CD4-positive, alpha-beta T cell treated with Interleukin-15 for 4 hours (primary cell): ENCODE measurements at regions not wholly inside any gene's neighbourhood (a gene's known extent, or its start where the extent isn't known, plus 50 kb on each side); places are given as distances from the start of the nearest gene placed in this dataset.
"Not testable (repeated sequence)": the region's sequence is repeated elsewhere in the genome, so short reads cannot be mapped to it uniquely, and the experiment has no call there.

Source experiments
- DNase-seq: peaks from one replicate; pipeline ENCODE4 v3.0.0-alpha.2; 2020; ENCODE audit warnings: low spot score

DNA sequence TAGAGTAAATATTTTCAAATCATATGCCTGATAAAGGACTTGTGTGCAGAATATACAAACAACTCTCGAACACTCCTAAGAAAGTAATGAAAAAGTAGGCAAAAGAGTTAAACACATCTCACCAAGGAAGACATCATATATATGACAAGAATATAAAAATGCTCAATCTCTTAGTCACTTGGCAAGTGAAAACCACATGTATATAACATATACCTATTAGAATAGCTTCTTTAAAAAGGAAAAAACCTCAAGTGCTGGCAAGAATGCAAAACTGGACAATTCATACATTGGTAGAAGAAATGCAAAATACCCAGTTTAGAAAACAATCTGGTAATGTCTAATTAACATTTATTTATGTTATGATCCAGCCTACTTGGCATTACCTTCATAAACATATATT is 146.6 kb upstream of the DGKB start:
- no peak for DNase-seq

DNA sequence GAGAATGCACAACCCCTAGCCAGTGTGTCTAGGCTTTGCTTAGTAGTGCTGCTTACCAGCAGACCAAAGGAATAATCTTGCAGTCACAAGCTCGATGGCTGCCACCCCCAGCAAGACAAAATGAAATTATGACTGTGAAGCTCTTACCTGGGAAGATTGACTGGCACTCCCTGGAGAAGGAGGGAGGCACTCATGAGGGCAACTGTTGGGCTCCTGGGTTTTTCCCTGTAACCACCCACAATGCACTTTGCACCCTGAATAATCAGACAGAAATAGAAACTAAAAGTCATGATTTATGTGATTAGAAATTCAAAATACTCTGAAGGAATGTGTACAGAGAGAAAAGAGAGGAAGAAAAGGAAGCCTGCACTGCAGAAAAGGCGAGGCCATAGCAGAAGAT is 144.3 kb upstream of the DGKB start:
- DNase-seq: no peak

DNA sequence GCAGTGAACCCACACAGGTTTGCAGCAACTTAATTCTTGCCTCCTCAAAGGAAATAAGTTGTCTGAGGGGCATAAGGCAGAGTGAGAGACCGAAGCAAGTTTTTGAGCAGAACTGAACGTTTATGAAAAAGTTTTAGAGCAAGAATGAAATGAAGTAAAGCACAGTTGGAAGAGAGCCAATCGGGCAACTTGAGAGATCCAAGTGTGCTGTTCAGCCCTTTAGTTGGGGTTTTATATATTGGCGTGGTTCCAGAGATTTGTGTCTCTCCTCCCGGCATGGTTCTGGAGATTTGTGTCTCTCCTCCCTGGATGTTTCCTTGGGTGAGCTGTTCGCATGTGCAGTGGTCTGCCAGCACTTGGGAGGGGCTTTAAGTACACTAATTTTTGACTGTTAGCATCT is 141.4 kb upstream of the DGKB start:
- DNase-seq: no peak

DNA sequence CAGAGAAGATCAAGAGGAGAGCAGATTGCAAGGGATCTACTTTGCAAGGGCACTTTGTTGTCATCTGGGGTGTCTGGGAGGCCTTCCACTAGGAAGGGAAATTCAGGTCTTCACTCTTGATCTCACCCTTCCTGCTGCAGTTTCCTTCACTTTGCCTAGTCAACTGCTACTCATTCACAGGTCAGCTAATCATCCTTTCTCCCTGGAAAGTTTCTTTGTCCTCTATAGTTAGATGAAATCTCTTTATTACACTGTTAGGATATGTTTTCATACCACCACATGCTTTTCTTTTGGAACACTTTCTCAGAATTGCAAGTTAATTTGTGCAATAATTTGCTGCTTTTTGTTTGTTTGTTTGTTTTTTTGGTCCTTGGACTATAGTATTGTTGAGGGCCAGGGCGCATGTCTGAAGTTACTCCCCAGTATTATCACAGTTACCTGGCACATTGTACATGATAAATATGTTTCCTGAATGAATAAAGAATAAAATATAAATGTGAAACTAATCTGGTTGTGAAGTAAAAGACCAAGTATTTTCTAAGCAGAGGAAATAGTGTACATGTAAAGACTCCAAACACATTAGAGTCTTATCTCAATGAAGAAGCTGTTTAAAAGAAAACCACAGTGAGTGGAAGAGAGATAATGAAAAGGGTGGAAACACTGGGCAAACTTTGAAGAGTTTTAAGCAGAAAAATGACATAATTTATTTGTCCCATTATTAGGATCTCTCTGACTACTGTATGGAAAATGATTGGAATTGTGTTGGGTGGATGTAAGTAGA is 139.9 kb upstream of the DGKB start:
- no peak for DNase-seq

DNA sequence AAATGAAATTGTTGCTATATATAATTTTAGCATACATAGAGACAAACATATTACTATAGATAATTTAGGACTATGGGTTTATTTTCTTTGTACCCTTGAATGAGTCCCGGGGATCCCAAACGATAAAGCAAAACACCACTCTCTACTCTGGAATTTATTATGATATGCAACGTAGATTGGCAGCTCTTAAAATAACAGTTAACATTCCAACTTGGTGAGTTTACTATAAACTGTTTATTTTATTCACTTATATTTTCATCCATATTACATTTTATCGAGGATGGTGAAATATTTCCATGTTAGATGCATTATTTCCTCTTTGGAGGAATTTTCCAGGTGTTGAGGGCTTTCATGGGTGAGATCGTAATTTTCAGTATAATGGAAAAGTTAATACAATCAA is 138.7 kb upstream of the DGKB start:
- DNase-seq: no peak

DNA sequence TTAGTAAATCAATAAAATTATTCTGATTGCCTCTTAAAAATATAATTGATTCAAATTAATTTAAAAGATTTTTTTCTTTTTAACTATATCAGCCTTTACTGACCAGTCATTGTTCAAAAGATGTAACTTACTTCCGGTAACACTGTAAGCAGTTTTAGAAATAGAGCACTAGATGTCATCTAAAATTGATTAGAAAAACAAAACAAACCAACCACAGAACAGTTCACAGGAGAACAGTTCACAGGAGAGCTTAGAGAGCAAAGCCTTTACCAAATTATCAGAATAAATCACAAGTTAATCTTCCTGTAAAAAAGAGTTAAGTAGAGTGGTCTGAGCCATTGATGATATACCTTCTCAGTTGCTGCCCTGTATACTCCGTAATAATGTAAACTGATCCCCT is 133.3 kb upstream of the DGKB start:
- no peak for DNase-seq

DNA sequence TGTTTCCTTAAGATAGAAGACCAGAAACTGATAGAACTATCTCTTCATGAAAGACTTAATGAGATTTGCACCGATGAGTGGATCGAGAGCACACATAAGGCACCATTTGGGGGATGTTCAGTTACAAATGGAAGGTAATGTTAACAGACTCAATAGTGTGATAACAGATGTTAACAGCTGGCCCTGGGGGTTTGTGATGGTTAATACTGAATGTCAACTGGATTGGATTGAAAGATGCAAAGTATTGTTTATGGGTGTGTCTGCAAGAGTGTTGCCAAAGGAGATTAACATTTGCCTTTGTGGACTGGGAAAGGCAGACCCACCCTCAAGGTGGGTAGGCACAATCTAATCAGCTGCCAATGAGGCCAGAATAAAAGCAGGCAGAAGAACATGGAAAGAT is 130.5 kb upstream of the DGKB start:
- no peak for DNase-seq

DNA sequence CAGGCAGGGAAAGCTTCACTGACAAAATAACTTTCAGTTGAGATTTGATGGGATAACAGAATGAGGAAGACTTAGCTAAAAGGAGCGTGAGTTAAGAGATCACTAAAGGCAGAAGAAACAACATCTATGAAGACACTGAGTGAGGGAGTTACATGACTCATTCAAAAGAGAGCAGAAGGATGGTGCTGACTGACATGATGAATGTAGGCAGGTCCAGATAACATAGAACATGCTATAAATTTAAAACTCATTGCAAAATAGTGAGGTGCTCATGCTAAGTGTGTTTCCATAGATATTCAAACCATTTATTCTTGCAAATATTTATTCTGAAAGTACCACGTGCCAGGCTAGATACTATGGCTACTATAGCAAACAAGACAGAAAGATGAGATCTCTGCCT is 116.4 kb upstream of the DGKB start:
- no peak for DNase-seq

DNA sequence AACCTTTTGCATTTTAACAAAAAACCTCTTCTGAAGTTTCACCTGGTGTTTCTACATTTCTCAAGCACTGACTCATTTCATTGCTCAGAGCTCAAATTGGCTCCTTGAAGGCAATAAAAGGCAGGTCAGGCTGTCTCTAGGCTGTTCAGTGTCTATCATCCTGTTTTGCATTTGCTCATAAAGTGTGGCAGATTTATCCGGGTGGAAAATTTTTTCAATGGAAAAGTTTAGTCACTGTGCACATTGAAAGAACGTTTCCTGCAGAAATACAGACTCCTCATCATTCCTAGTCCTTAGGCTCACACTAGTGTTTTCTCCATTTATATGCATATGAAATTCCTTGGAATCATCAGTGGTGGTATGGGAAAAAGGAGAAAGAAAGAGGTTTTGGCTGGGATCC is 114.2 kb upstream of the DGKB start:
- DNase-seq: no peak

DNA sequence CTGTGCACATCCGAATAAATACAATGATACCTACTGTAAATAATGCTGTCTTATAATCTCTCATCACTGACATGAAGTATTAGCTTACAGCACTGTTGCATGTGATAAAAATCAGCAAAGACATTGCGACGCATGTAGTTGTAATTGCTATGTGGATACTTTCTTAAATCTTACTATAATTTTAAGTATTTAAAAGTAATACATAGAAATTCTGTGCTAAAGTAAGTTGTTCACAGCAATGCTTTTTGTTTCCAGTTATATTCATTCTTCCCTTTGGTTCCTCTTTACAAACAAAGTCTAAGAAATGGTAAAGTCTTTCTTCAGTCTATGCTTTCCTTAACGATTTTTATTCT is 113.7 kb upstream of the DGKB start:
- no peak for DNase-seq

DNA sequence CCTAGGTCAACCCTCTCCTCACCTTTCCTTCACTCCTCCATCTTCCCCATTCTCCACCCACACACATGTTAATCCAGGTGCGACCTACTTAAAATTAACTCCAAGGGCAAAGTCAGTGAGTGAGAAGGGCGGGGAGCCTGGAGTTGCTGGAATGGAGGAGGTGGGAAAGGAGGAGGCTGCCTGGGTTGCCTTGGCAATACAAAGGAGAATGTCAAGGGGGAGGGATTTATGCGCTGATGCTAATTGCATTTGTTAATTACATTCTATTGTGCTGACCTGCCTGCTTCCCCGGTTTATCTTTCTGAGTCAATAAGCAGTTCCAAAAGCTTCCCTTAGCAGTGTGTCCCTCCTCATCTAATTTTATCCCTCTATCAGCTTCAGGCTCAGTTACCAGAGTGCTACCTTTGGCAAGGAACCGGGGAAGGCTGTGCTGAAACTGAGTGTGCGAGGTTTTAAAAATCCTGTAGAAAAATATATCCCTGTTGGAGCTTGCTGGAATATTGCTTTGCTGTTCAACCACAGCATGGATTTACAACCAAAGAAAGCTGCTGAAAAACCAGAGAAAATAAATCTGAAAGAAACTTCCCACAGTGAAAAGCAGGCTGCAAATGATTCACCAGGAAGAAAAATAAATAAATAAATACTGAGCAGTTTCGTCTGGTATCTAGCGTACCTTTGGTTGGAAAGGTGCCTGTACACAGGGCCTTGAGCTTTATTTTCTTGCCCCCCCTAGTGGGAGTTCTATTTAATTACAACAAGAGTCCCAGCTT is 113.2 kb upstream of the DGKB start:
- peak; percentile 21 for DNase-seq

DNA sequence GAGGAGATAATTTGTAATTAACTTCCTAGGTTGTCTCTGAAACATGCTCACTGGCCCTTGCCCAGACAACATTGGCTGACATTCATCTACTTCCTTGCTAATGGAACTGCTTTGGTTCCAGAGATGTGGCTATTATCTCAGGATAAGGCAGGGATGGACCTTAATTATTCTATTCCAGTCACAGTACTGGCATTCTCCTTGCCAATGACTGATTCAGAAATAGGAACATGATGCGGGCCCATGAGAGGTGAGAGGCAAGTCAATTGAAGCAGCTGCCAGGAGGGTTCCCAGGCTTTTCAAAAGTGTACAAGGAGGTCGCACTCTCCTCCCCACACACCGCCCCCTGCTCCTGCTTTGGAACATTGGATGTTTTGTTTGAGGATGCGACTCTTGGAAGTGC is 109.6 kb upstream of the DGKB start:
- no peak for DNase-seq

DNA sequence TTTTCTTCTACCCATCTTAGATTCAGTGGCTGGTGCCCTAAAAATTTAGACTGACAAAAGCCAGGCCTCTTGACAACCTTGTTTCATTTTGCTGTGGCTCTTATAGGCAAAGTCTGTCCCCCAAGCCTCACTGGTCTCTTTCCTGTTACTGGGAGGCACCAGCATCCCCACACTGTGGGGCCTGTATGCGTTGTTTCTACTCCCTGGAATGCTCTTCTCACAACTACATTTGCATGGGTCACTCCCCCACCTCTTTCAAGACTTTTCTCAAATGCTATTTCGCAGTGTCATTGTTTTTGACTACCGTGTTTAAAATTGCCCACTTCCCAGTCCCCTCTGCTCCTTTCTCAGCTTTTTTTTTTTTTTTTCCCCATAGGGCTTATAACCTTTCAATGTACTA is 108.7 kb upstream of the DGKB start:
- no peak for DNase-seq

DNA sequence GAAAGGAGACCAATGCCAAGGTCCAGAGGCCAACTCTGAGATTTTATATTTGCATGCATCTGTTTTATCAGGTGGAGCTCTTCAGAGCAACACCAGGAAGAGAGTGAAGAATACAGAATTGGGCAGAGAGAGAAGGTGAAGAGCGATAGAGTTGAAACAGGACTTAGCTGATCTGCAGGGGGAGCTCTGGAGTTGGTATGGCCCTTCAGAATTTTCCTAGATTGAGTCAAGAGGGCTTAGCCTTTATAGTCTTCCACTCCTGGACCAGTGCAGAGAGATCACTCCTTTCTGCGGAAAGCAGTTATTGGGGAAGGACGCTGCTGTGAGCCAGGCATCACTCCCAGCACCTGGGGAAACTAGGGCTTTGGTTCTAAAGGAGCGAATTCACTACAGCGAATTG is 105.0 kb upstream of the DGKB start:
- DNase-seq: no peak

DNA sequence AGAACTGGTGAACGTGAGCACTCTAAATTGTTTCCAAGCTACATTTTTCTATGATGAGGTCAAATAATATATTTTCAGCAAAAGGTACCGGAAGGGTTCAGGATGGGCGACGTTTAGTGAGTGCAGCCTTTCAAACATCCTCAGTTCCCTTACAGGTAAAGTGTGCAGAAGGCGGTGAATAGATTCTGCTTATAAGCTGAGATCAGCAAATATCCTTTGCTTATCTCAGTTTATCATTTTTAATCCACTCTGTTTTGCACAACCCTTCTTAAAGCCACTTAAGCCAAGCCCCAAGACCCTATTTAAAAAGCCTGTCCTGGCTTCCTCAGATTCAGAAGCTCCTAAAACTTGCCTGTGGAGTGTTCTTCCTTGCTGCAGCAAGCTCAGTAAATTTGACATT is 103.1 kb upstream of the DGKB start:
- DNase-seq: no peak

DNA sequence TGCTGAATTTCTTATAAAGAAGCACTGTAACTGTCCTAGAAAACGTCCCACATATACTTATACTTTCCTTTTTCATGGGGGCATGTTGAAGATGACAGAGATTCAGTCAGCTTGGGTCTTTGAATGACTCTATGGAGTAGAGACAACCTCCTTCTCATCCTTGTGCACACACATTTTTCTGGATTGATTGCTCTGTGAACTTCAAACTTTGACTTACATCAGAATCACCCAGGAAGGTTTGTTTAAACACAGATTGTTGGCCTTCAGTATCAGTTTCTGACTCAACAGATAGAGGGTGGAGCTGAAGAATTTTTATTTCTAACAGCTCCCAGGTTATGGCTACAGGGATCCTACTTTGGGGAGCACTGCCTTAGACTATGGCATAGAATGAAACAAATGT is 97.6 kb upstream of the DGKB start:
- DNase-seq: no peak

DNA sequence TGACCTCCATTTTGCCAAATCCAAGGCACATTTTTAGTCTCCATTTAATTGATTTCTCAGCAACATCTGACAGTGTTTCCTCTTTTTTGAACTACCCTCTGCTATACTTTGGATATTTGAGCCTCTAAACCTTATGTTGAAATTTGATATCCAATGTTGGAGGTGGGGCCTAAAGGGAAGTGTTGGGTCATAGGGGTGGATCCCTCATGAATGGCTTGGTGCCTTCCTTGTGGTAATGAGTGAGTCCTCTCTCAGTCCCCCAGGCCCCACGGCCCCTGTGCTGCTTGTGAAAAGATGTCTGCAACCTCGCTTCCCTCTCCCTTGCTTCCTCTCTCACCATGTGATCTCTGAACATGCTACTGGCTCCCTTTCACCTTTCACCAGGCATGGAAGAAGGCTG is 96.8 kb upstream of the DGKB start:
- no peak for DNase-seq

DNA sequence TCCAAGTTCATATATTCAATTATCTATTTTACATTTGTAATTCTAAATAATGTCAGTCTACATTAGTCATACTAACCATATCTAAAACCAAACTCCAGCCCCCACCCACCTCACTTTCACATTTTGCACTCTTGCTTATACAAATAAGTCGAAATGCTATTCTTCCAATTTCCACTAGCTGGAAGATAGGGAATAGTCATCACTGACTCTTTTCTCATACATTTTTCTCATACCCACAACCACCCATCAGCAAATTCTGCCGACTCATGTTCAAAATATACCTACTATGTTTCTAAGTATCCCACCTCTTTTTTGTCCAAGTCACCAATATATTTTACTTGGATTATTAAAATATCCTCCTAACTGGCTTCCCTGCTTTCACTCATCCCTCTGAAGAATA is 93.2 kb upstream of the DGKB start:
- DNase-seq: no peak

DNA sequence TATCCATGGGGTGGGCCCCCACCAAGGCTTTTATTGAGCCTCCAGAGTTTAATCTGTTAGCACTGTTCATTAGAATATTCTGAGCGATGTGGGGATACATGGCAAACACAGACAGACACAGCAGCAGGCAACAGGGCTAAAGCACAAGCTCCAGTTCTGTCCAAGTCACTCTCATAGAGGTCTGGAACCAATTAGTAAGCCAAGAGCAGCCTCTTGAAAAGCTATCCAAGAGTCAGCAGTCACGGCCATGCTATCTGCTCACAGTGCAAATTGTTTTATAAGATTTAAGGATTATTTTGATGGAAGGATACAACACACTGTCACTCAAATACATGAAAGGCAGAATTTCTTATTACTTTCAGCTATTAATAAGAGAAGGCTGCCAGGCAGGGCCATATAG is 86.4 kb upstream of the DGKB start:
- DNase-seq: no peak

DNA sequence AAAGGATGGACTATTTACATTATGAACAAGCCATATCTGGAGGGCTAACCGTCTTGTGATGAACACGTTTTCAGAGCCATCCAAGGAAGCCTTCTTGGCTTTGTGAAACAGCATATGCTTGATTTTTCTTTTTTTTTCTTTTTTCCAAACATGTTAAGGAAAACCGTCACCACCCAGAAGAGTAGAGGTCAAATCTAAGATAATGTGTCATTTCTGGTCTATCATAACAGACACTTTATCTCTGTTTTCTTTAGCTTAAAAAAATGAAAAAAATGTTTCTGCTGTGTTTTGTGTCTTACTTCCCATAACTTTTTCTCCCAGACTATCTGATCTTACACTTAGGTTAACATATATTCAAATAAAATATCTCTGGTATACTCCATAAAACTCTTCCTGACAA is 76.1 kb upstream of the DGKB start:
- DNase-seq: no peak

DNA sequence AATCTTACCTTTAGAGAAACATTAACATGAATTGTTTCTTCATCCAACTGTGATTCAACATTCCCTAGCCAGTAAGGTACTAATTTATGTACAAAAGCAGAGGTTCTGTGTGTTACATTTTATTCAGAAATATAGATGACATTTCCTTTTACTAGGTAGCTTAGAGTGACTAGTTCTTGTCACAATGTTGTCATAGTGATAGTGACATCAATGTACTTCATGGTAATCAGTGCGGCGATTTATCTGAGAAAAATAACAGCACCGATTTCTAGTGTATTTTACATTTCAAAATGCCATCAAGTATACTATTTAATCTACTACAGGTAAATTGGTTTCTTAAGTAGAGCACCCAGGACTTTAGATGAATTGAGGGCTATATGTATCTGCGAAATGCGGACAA is 72.1 kb upstream of the DGKB start:
- no peak for DNase-seq

DNA sequence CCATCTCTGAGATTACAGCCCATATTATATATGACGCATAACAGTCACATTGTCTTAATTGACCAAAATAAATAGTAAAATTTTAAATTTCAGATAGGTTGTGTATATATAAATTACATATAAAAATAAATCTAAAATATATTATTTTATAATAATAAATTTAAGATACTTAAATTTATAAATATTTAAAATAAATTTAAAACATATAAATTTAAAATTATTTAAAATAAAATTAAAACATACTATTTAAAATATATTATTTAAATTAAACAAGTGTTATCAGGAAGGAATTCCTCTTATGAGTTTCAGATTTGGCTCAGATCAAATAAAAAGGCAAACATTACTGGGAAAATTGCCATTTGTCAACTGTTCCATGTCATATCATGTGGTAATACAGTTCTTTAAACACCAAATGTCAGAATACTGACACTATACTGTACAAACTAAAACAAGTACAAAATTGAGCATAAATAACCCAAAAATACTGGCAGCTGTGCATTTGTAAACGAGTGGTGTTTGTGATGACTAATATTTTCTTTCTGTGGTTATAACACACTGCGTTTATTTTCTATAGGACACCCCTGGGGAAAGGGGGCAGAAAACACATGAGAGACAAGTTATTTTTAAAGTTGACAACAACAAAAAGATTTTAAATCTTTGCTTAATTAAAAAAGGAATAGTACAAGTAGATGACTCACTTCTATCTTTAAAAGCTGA is 71.3 kb upstream of the DGKB start:
- DNase-seq: no peak

DNA sequence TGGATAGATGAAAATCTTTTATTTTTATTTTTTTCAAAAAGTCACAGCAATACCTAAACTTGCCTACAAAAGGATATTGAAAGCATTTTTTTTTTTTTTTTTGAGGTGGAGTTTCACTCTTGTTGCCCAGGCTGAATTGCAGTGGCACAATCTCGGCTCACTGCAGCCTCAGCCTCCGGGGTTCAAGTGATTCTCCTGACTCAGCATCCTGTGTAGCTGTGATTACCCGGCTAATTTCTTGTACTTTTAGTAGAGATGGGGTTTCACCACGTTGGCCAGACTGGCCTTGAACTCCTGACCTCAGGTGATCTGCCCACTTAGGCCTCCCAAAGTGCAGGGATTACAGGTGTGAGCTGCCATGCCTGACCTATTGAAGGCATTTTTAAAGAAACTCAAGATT is 69.1 kb upstream of the DGKB start:
- DNase-seq: not testable (repeated sequence)
